Adrenal gland (tissue), 9 donors: ENCODE measurements at regions not wholly inside any gene's neighbourhood (a gene's known extent, or its start where the extent isn't known, plus 50 kb on each side); places are given as distances from the start of the nearest gene placed in this dataset.
"Not testable (repeated sequence)": the region's sequence is repeated elsewhere in the genome, so short reads cannot be mapped to it uniquely, and the experiment has no call there.

Source experiments
- DNase-seq, 7 donors: peaks; one replicate each; pipeline ENCODE4 v3.0.0-alpha.2; 2019 to 2020
- H3K27ac ChIP-seq, 5 donors: fragments of 200-600 bp; sonication (generic) in 4 of 5; 1 replicate in 3 of 5; 2 replicates in 2 of 5; pipeline versions ENCODE4 v1.5.1 to v1.8.0; 2016 to 2020; ENCODE audit warnings: mild to moderate bottlenecking in 1 of 5
- H3K27me3 ChIP-seq: fragments of 200-600 bp; 2 replicates; pipeline ENCODE4 v1.8.0; 2021
- H3K36me3 ChIP-seq, 2 donors: fragments of 200-600 bp; replicated peaks in 1 of 2; 1 replicate in 1 of 2; 2 replicates in 1 of 2; pipeline versions ENCODE4 v1.5.1 to v1.8.0; 2018 to 2022
- H3K4me1 ChIP-seq, 2 donors: fragments of 200-600 bp; replicated peaks in 1 of 2; 1 replicate in 1 of 2; 2 replicates in 1 of 2; pipeline versions ENCODE4 v1.5.1 to v1.8.0; 2018 to 2021
- H3K4me3 ChIP-seq, 4 donors: fragments of 200-600 bp; sonication (generic) in 3 of 4; one replicate each; pipeline ENCODE4 v1.5.1; 2016 to 2018
- H3K9me3 ChIP-seq, 3 donors: fragments of 200-600 bp; sonication (generic) in 1 of 3; replicated peaks in 1 of 3; 1 replicate in 2 of 3; 2 replicates in 1 of 3; pipeline versions ENCODE4 v1.5.1 to v1.8.0; 2016 to 2021
- WGBS, 4 donors: extraction: QIAGEN DNeasy Blood & Tissue Kit in 2 of 4; methylation state at CpG; one replicate each; pipeline versions ENCODE4 v1.1.5 to v1.1.7; 2013 to 2017; 5-methylcytosine and 5-hydroxymethylcytosine counted together
- intact Hi-C, 2 donors: fragments of 100-400 bp; cut with DNase I; formaldehyde crosslinking; loops; one replicate each; pipeline versions ENCODE4 v1.14.1 to v1.15.0; 2022 to 2023
- TF ChIP-seq, protein P1 (sequence below), 6 experiments: fragments of 450-650 bp in 4 of 6; fragments of 200-600 bp in 2 of 6; sonication (generic) in 1 of 6; IDR thresholded peaks; 1 replicate in 5 of 6; 2 replicates in 1 of 6; pipeline versions ENCODE4 v1.5.1 to v1.8.0; 2016 to 2021; ENCODE audit warnings: antibody characterized with exemption in 6 of 6, mild to moderate bottlenecking in 2 of 6, moderate library complexity in 1 of 6
- donor health status: healthy with polysubstance abuse.
- donor health status: Bipolar disorder and iron deficiency.
- donor health status: DM: yes; HTN: yes; CAD: no.
- donor health status: DM: no; HTN: no; CAD: no.
- donor health status: DM: no; HTN: no; CAD: no.

DNA sequence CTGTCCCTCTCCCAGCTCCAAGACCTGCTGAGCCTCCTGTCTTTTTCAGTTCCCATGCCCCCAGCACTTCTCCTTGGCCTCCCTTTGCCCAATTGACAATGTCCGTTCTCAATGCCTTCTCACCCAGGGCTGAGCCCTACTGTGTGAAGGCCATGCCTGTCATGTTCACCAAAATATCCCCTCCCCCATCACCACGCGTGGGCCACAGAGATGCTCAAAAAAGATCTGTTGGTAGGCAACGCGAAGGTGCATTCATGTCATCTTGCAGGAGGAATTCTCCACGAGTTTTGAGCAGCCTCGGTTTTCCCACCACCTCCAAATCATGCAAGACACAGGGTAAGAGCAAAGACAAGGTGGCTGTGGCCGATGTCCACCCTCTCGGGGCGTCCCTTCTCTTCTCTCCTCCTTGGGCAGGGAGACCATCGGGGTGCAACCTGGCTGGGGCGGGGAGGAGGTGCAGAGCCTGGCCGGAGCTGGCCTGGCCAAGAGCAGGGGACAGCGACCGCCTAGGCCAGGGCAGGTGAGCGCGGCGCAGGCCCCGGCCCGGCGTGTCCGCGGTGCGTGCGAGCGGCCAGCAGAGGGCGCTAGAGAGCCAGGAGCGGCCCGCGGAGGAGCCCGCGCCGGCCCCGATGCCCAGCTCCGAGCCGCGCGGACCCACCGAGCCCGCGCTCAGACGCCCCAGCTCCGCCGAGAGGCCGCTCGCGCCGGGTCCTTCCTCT is 56.3 kb upstream of the KRTAP5-11 start:
- H3K27me3 ChIP-seq, H3K4me1 ChIP-seq, H3K36me3 ChIP-seq, intact Hi-C loops, H3K27ac ChIP-seq, H3K9me3 ChIP-seq: not testable (repeated sequence)
- H3K4me3 ChIP-seq: peak overlapping the region in 1 of 4 donors; percentile 48
- peak in 6 of 7 donors; percentile 28 to 62 (median 54) for DNase-seq
- 11 to 58% (median 30%) methylated on average over 7 to 44 of the region's 48 CpGs for WGBS, 4 donors
- TF ChIP-seq, protein P1, sequence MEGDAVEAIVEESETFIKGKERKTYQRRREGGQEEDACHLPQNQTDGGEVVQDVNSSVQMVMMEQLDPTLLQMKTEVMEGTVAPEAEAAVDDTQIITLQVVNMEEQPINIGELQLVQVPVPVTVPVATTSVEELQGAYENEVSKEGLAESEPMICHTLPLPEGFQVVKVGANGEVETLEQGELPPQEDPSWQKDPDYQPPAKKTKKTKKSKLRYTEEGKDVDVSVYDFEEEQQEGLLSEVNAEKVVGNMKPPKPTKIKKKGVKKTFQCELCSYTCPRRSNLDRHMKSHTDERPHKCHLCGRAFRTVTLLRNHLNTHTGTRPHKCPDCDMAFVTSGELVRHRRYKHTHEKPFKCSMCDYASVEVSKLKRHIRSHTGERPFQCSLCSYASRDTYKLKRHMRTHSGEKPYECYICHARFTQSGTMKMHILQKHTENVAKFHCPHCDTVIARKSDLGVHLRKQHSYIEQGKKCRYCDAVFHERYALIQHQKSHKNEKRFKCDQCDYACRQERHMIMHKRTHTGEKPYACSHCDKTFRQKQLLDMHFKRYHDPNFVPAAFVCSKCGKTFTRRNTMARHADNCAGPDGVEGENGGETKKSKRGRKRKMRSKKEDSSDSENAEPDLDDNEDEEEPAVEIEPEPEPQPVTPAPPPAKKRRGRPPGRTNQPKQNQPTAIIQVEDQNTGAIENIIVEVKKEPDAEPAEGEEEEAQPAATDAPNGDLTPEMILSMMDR (IDR thresholded peaks at IDR 0.05): peak in 3 of 6 experiments; percentile 71 to 86 (median 80)

DNA sequence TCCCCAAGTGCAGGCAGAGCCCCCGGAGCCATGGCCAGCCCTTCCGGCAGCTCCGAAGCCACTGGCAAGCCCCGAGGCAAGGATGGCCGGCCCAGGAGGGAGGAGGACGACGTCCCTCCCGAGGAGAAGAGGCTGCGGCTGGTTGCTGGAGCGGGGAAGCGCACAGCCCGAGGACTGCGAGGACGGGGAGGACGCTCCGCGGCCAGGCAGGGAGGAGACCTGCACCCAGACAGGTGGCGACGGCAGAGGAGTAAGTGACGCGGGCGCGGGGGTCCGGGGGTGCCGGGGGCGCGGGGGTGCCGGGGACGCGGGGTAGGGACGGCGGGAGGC is 56.8 kb upstream of the KRTAP5-11 start:
- H3K4me3 ChIP-seq: peak overlapping the region in 1 of 4 donors; percentile 48
- TF ChIP-seq, protein P1 (IDR thresholded peaks at IDR 0.05): peak in 1 of 6 experiments; percentile 3
- H3K9me3 ChIP-seq, H3K36me3 ChIP-seq, H3K4me1 ChIP-seq, H3K27me3 ChIP-seq, intact Hi-C loops, H3K27ac ChIP-seq: not testable (repeated sequence)
- DNase-seq: peak in 4 of 7 donors; percentile 14 to 35 (median 18)
- WGBS, 4 donors: 0 to 1% (median 1%) methylated on average over 2 to 32 of the region's 32 CpGs; no CpG with 5 or more reads in 1 of the 4 donors

DNA sequence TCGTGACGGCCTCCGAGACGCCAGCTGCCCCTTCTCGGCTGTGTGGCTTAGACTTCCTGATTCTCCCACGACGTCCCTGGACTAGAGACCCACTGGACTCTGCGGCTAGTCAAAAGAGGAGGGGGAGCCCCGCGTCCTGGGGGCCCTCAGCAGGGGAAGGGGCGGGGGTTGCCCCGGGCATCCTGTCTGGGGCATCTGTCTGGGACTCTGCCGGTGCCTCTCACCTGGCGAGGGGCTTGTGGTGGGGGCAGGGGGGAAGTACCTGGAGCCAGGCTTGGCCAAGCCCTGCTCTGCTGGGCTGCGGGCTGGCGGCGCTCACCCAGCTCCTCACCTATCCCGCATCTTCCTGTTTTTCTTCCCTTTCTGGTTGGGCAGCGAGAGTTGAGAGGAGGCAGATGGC is 57.2 kb upstream of the KRTAP5-11 start:
- H3K4me3 ChIP-seq, intact Hi-C loops: not testable (repeated sequence)

DNA sequence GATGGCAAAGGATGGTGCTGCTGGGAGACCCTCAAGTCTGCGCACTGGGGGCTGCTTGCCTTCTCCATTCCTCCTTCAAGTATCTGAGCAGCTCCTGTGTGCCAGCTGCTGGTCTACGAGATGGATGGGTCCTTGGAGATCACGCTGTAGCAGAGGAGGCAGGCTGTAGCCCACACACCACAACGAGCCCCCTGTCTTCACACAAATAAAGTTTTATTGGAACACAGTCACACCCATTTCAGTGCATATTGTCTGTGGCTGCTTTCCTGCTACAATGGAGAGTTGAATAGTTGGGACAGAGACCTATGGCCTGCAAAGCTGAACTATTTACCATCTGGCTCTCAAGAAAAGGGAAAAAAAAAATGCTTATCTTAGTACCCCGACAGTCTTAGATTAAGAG is 64.4 kb upstream of the KRTAP5-11 start:
- WGBS, 4 donors: 75 to 87% (median 80%) methylated on average over 5 of the region's 5 CpGs

More for the DNA sequence above, 57.2 kb upstream of the KRTAP5-11 start:
- H3K27me3 ChIP-seq, H3K9me3 ChIP-seq, H3K4me1 ChIP-seq, DNase-seq, H3K27ac ChIP-seq, H3K36me3 ChIP-seq: not testable (repeated sequence)
- WGBS, 4 donors: 15 to 62% (median 17%) methylated on average over 2 to 13 of the region's 19 CpGs; no CpG with 5 or more reads in 1 of the 4 donors

DNA sequence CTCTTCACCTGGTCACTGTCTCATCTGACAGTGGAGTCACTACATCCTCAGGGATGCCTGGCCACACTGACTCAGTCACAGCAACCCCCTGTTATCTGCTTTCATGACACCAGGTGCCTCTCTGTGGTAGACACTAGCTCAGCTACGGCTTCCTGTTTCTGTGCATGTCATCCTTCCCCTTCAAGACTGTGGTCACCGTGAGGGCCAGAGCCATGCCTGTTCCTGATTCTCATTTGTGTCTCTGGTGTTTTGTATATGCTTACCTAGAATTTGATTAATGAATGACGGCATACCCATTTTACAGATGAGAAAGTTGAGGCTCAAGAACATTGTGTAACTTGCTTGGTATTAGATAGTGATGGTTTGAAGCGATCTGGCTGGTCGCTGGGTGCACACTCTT is 70.3 kb upstream of the KRTAP5-11 start:
- intact Hi-C loops, H3K4me1 ChIP-seq, H3K9me3 ChIP-seq, DNase-seq, H3K4me3 ChIP-seq, H3K27ac ChIP-seq, H3K27me3 ChIP-seq, H3K36me3 ChIP-seq: not testable (repeated sequence)
- WGBS, 4 donors: 84 to 94% (median 85%) methylated on average over 3 to 5 of the region's 5 CpGs

More for the DNA sequence above, 64.4 kb upstream of the KRTAP5-11 start:
- H3K4me1 ChIP-seq, H3K4me3 ChIP-seq, H3K27me3 ChIP-seq, H3K36me3 ChIP-seq, DNase-seq, H3K9me3 ChIP-seq, intact Hi-C loops, H3K27ac ChIP-seq: not testable (repeated sequence)

DNA sequence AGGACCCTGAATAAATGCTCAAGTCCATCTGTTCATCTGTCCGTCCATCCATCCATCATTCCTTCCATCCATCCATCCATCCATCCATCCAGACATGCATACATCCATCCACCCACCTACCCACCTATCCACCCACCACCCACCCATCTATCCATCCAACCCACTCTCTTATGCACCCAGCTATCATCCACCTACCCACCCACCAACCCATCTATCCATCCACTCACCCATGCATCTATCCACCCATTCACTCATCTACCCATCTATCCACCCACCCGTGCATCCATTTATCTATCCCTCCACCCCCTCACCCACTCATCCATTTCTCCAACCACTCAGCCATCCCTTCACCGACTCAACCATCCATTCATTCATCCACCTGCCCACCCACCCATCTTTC is 71.7 kb upstream of the KRTAP5-11 start:
- DNase-seq, H3K9me3 ChIP-seq, H3K4me1 ChIP-seq, H3K27me3 ChIP-seq, H3K36me3 ChIP-seq, H3K27ac ChIP-seq, H3K4me3 ChIP-seq, intact Hi-C loops: not testable (repeated sequence)
- 91 to 99% (median 94%) methylated on average over 3 of the region's 3 CpGs for WGBS, 4 donors

DNA sequence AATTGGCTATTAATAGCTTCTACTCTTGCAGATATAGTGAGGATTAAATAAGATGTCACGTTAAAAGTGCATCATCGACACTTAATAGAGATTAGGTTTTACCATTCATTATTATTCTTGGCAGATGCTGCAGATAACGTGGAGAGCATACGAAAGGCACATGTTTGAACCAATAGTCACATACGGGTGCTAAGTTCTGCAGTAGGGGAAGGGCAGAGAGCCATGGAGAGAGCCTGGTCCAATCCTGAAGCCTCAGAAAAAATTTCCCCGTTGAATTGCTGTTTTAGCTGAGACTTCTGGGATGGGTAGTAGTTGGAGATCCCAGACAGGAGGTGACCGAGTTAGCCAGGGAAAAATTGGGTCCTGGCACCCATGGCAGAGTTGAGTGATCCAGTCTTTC is 72.4 kb upstream of the KRTAP5-11 start:
- H3K36me3 ChIP-seq, intact Hi-C loops, H3K4me1 ChIP-seq, H3K27me3 ChIP-seq, DNase-seq, H3K27ac ChIP-seq, H3K9me3 ChIP-seq, H3K4me3 ChIP-seq: not testable (repeated sequence)
- 57 to 75% (median 61%) methylated on average over 7 of the region's 7 CpGs for WGBS, 4 donors

DNA sequence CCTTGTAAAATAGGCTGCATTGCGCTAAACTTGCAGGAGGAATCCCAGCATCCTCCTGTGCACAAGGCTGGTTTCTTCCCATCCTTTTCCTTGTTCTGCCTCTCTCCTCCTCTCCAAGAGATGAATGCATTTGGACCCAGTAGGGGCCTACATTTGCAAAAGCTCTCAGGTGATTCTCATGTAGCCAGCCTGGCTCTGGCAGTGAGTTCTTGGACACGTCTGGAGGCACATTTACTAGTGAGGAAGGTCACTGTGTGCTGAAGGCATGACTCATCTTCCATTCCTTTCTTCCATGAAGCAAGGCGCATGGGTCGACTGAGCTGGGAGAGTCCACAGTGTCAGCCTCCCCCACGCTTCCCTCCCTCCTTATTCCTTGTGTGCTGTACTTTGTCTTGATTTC is 73.8 kb upstream of the KRTAP5-11 start:
- DNase-seq: peak; percentile 26 to 62 (median 54)
- H3K36me3 ChIP-seq, H3K9me3 ChIP-seq, H3K4me3 ChIP-seq, intact Hi-C loops, H3K4me1 ChIP-seq, H3K27ac ChIP-seq, H3K27me3 ChIP-seq: not testable (repeated sequence)
- WGBS, 4 donors: 20 to 43% (median 42%) methylated on average over 2 to 4 of the region's 5 CpGs

DNA sequence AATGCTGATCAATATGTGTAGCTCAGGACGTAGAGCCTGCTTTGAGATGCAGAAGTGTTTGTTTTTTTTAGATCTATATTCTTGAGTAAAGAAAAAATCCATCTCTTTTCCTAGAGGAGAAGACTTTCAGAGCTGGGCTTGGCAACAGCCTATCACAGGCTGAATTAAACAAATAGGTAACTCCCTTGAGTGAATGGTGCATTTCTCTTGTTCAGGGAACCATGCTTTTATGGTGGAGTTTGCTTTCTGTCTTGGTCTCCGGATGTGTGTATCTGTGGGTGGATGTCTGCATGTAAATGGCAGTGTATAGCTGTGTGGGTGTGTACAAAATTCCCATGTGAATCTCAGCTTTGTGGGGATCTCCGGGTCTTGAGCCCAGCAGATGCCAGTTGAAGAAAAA is 82.3 kb upstream of the KRTAP5-11 start:
- H3K4me1 ChIP-seq, H3K4me3 ChIP-seq, H3K27me3 ChIP-seq, intact Hi-C loops, H3K9me3 ChIP-seq, H3K36me3 ChIP-seq, DNase-seq, H3K27ac ChIP-seq: not testable (repeated sequence)
- WGBS, 4 donors: 37 to 56% (median 51%) methylated on average over 2 of the region's 3 CpGs
